ENCODE measurements at regions not wholly inside any gene's neighbourhood (a gene's known extent, or its start where the extent isn't known, plus 50 kb on each side); places are given as distances from the start of the nearest gene placed in this dataset.

DNA sequence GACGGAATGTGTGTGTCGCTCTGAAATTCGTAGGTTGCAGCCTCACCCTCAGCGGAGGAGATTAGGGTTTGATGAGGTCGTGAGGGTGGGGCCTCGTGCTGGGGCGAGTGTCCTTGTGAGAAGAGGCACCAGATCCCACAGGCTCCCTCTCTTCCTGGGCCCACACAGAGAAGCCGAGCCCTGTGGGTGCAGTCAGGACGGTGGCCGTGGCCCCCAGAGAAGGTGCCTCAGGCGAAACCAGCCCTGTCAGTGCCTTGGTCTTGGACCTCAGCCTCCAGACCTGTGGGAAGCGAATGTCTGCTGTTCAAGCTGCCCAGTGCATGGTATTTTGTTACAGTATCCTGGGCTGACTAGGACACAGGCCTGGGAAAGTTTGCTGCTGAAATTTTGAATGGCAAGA is 108.0 kb upstream of the ALKAL2 start:
- H3K27ac ChIP-seq (ENCODE audit: insufficient read depth, low read depth, low read length), result no peak overlapping the region
- ChIA-PET POLR2A (no interaction called here), CTCF (no interaction called here)
- no peaks in the 10 kb centered on the region for H3K27me3 ChIP-seq (ENCODE audit: control insufficient read depth in 2 of 2, insufficient read depth in 2 of 2, low read length in 2 of 2)
- no peaks in the 10 kb centered on the region for H3K9me1 ChIP-seq (replicated peaks; ENCODE audit: control insufficient read depth, extremely low read depth, insufficient read depth, low read length)
- H3K4me1 ChIP-seq (ENCODE audit: control insufficient read depth, extremely low read depth, insufficient read depth, low read length), result no peaks in the 10 kb centered on the region
- H3K36me3 ChIP-seq (ENCODE audit: control insufficient read depth in 2 of 2, extremely low read depth in 1 of 2, insufficient read depth in 2 of 2, low read length in 2 of 2), result no peaks in the 10 kb centered on the region
- intact Hi-C loops (cut with micrococcal nuclease) (no loop called here), dilution Hi-C loops (cut with MboI; ENCODE audit: extremely low pct_ligation_motif_present, low sequenced_read_pairs) (no loop called here)
- H4K20me1 ChIP-seq (replicated peaks; ENCODE audit: control insufficient read depth, extremely low read depth, insufficient read depth, low read length), result no peaks in the 10 kb centered on the region
- H2AFZ ChIP-seq (ENCODE audit: low read depth, low read length), result no peak overlapping the region
- BruUV-seq (replicated peaks), result no TSS peak
- FAIRE-seq, result no peak
- DNase-seq (ENCODE audit: low read depth, low spot score), result no peak
- no peaks in the 10 kb centered on the region for H3K79me2 ChIP-seq (ENCODE audit: control insufficient read depth, insufficient read depth, low read length)
- H3K4me2 ChIP-seq (ENCODE audit: insufficient read depth, low read length), result no peak overlapping the region
- peaks cover 2% of the 10 kb centered on the region for H3K9me3 ChIP-seq (replicated peaks; ENCODE audit: control insufficient read depth, insufficient read depth, low read length)
- no peak overlapping the region for H3K4me3 ChIP-seq (replicated peaks in 1 of 3; ENCODE audit: insufficient read depth in 1 of 3, low read depth in 1 of 3, low read length in 3 of 3)
- H3K9ac ChIP-seq (replicated peaks; ENCODE audit: extremely low read depth, insufficient read depth, low read length), result no peak overlapping the region
- TF ChIP-seq MYC (IDR thresholded peaks at IDR 0.05; ENCODE audit: low read depth, low read length) (no peak), JUN (IDR thresholded peaks at IDR 0.05; ENCODE audit: borderline replicate concordance, insufficient read depth, insufficient read length, low read depth) (no peak), POLR2AphosphoS5 (IDR thresholded peaks at IDR 0.05; ENCODE audit: insufficient read depth, low read depth, low read length) (no peak), POLR2A (IDR thresholded peaks at IDR 0.05; ENCODE audit: low read depth, low read length) (no peak), CTCF (IDR thresholded peaks at IDR 0.05; ENCODE audit: extremely low read depth in 1 of 2, insufficient read depth in 1 of 2, low read depth in 1 of 2, low read length in 2 of 2) (no peak), EZH2 (IDR thresholded peaks at IDR 0.05; ENCODE audit: borderline replicate concordance, low read depth, low read length, severe bottlenecking) (no peak), GATA2 (IDR thresholded peaks at IDR 0.05; ENCODE audit: insufficient read depth, insufficient read length, low read depth, low read length) (no peak), FOS (IDR thresholded peaks at IDR 0.05; ENCODE audit: borderline replicate concordance, insufficient read depth, low read length) (no peak)
- TF ChIP-seq, protein P1, sequence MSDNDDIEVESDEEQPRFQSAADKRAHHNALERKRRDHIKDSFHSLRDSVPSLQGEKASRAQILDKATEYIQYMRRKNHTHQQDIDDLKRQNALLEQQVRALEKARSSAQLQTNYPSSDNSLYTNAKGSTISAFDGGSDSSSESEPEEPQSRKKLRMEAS (IDR thresholded peaks at IDR 0.05; ENCODE audit: insufficient read depth, insufficient read length), result no peak

Data from endothelial cell of umbilical vein (primary cell).